Panc1 (cell line): ENCODE measurements at regions not wholly inside any gene's neighbourhood (a gene's known extent, or its start where the extent isn't known, plus 50 kb on each side); places are given as distances from the start of the nearest gene placed in this dataset.

Experiments
- ATAC-seq: fragments of 200-7000 bp; cut with Tn5 transposase; 2 replicates; pipeline ENCODE4 v1.9.1; 2020; ENCODE audit warnings: mild to moderate bottlenecking, moderate library complexity
- BruUV-seq: library from RNA; stranded (reverse); fragments of 400-500 nt; replicated peaks from 2 replicates; lab custom pipeline; 2021; lab: Mats Ljungman, UMichigan
- CTCF ChIA-PET: fragments of 300-600 bp; sonication (Branson Sonifier 250); formaldehyde crosslinking; loops from one replicate; lab custom pipeline; 2022; ENCODE audit warnings: antibody characterized with exemption; lab: Charles Lee
- POLR2A ChIA-PET: fragments of 300-600 bp; sonication (Branson Sonifier 250); formaldehyde crosslinking; loops from one replicate; lab custom pipeline; 2022; ENCODE audit warnings: antibody characterized with exemption; lab: Charles Lee
- DNase-seq: peaks from one replicate; pipeline ENCODE4 v3.0.0-alpha.2; 2010; ENCODE audit warnings: low read depth, low spot score
- H3K27ac ChIP-seq: 2 replicates; pipeline ENCODE4 v1.5.1; 2011; ENCODE audit warnings: mild to moderate bottlenecking, low read length, inconsistent platforms
- H3K27me3 ChIP-seq: fragments of 200-500 bp; sonication (Bioruptor generic); 2 replicates; pipeline ENCODE4 v1.6.0; 2014; ENCODE audit warnings: low read length, inconsistent platforms; ENCODE audit not compliant: control insufficient read depth, insufficient read depth
- H3K36me3 ChIP-seq: fragments of 200-500 bp; sonication (Bioruptor generic); 2 replicates; pipeline ENCODE4 v1.5.1; 2014; ENCODE audit warnings: inconsistent platforms, mild to moderate bottlenecking, low read length, moderate library complexity; ENCODE audit not compliant: control insufficient read depth, insufficient read depth
- H3K4me1 ChIP-seq: 2 replicates; pipeline ENCODE4 v1.5.1; 2011; ENCODE audit warnings: inconsistent platforms, mild to moderate bottlenecking, low read length, moderate library complexity; ENCODE audit not compliant: control insufficient read depth, insufficient read depth
- H3K4me3 ChIP-seq, 2 experiments: 2 replicates each; pipeline ENCODE4 v1.5.1; 2011 to 2012; ENCODE audit warnings: low read depth in 2 of 2, low read length in 2 of 2, mild to moderate bottlenecking in 2 of 2, inconsistent platforms in 1 of 2, moderate library complexity in 1 of 2
- H3K9me3 ChIP-seq: fragments of 200-500 bp; sonication (Bioruptor generic); 2 replicates; pipeline ENCODE4 v1.5.1; 2014; ENCODE audit warnings: low read depth, mild to moderate bottlenecking, inconsistent platforms, low read length, moderate library complexity; ENCODE audit not compliant: control insufficient read depth, insufficient read depth
- CTCF ChIP-seq: fragments of 450-650 bp; IDR thresholded peaks from 2 replicates; pipeline ENCODE4 v1.5.1; 2017; ENCODE audit warnings: mild to moderate bottlenecking
- POLR2AphosphoS5 ChIP-seq: IDR thresholded peaks from 2 replicates; pipeline ENCODE4 v1.6.1; 2012; ENCODE audit warnings: mild to moderate bottlenecking, low read depth, low read length, moderate library complexity
- REST ChIP-seq, 2 experiments: IDR thresholded peaks; 2 replicates each; pipeline ENCODE4 v1.6.1; 2011 to 2012; ENCODE audit warnings: low read depth in 2 of 2, control low read depth in 1 of 2, low read length in 1 of 2, mild to moderate bottlenecking in 1 of 2, moderate library complexity in 1 of 2; ENCODE audit not compliant: insufficient read depth in 1 of 2
- SIN3A ChIP-seq: IDR thresholded peaks from 2 replicates; pipeline ENCODE4 v1.6.1; 2012; ENCODE audit warnings: low read depth, mild to moderate bottlenecking, low read length, moderate library complexity, borderline replicate concordance; ENCODE audit not compliant: insufficient read depth
- TCF7L2 ChIP-seq: IDR thresholded peaks from 2 replicates; pipeline ENCODE4 v1.6.1; 2011; ENCODE audit warnings: mild to moderate bottlenecking, low read depth, low read length, inconsistent platforms
- in situ Hi-C: cut with HindIII; loops from 2 replicates; pipeline ENCODE4 v1.10.0; 2016; ENCODE audit warnings: low sequenced_read_pairs, low pct_unique_long_range_greater_than_20kb
- intact Hi-C: fragments of 100-400 bp; cut with micrococcal nuclease; formaldehyde crosslinking; loops from one replicate; pipeline ENCODE4 v1.10.0; 2022; ENCODE audit not compliant: unreplicated experiment

- in situ Hi-C loops, result no loop called here
- ChIA-PET CTCF (no interaction called here), POLR2A (no interaction called here)
- no peak overlapping the region for H3K4me3 ChIP-seq
- DNase-seq (no peak), ATAC-seq (no peak)
- no peak overlapping the region for H3K27ac ChIP-seq
- H3K27me3 ChIP-seq, result no peaks in the 10 kb centered on the region
- intact Hi-C loops, result no loop called here
- no peaks in the 10 kb centered on the region for H3K36me3 ChIP-seq
- BruUV-seq, result no TSS peak
- TF ChIP-seq REST (IDR thresholded peaks at IDR 0.05; ENCODE audit: insufficient read depth in 1 of 2, low read depth in 2 of 2, low read length in 1 of 2) (no peak), CTCF (0 out of 2 replicates have a peak, but pooled peaks have one; percentile 6), SIN3A (no peak), TCF7L2 (no peak), POLR2AphosphoS5 (no peak)
- H3K9me3 ChIP-seq, result no peaks in the 10 kb centered on the region
- no peaks in the 10 kb centered on the region for H3K4me1 ChIP-seq
Measured at GRCh38 chr1:82795508-82796149, 994.9 kb downstream of the ADGRL2 start.

GRCh38 chr1:82792151-82792550, 991.4 kb downstream of the ADGRL2 start:
- CTCF ChIA-PET, result no interaction called here

More at GRCh38 chr1:82792151-82792550, 991.4 kb downstream of the ADGRL2 start:
- Histone ChIP-seq H3K4me1 (no peaks in the 10 kb centered on the region), H3K27ac (no peak overlapping the region), H3K36me3 (no peaks in the 10 kb centered on the region), H3K9me3 (peaks cover 6% of the 10 kb centered on the region; the same call in 1 of the 2 replicates), H3K27me3 (no peaks in the 10 kb centered on the region), H3K4me3 (no peak overlapping the region)
- in situ Hi-C loops (no loop called here), intact Hi-C loops (no loop called here)
- DNase-seq (no peak), ATAC-seq (no peak)
- no TSS peak for BruUV-seq
- TF ChIP-seq CTCF (no peak), TCF7L2 (no peak), POLR2AphosphoS5 (no peak), REST (IDR thresholded peaks at IDR 0.05; ENCODE audit: insufficient read depth in 1 of 2, low read depth in 2 of 2, low read length in 1 of 2) (no peak), SIN3A (no peak)
- POLR2A ChIA-PET, result no interaction called here
